Stimulated activated CD4-positive, alpha-beta T cell treated with anti-CD3 and anti-CD28 coated beads, Interleukin-12 subunit alpha, Interleukin-12 subunit beta, amount 100 ng/mL, for 48 hours (primary cell): ENCODE measurements at regions not wholly inside any gene's neighbourhood (a gene's known extent, or its start where the extent isn't known, plus 50 kb on each side); places are given as distances from the start of the nearest gene placed in this dataset.

Experiments used
- DNase-seq, 3 donors: peaks; one replicate each; pipeline ENCODE4 v3.0.0-alpha.2; 2020; ENCODE audit warnings: low read depth in 2 of 3, low spot score in 1 of 3

GRCh38 chr15:61415617-61416120 is 186.6 kb upstream of the RORA start:
- DNase-seq = no peak

GRCh38 chr15:61411902-61412510 is 182.9 kb upstream of the RORA start:
- DNase-seq = no peak

- DNase-seq = no peak
These were observed 181.6 kb upstream of the RORA start for GRCh38 chr15:61410662-61411061.

GRCh38 chr15:61404567-61404966 is 175.5 kb upstream of the RORA start:
- no peak for DNase-seq

GRCh38 chr15:61403884-61404283 is 174.8 kb upstream of the RORA start:
- no peak for DNase-seq

GRCh38 chr15:61401903-61402698 is 173.0 kb upstream of the RORA start:
- DNase-seq = no peak

- DNase-seq = no peak
These were observed 169.2 kb upstream of the RORA start for GRCh38 chr15:61398310-61398709.

GRCh38 chr15:61396235-61396919 is 167.3 kb upstream of the RORA start:
- no peak for DNase-seq

GRCh38 chr15:61393949-61394348 is 164.8 kb upstream of the RORA start:
- DNase-seq = no peak

- DNase-seq = no peak
These were observed 164.4 kb upstream of the RORA start for GRCh38 chr15:61393524-61393923.

- DNase-seq = no peak
These were observed 161.0 kb upstream of the RORA start for GRCh38 chr15:61390138-61390537.

- no peak for DNase-seq
These were observed 160.4 kb upstream of the RORA start for GRCh38 chr15:61389334-61390028.

- DNase-seq = no peak
These were observed 158.6 kb upstream of the RORA start for GRCh38 chr15:61387675-61388074.

GRCh38 chr15:61383421-61383820 is 154.3 kb upstream of the RORA start:
- DNase-seq = no peak

- DNase-seq = no peak
These were observed 153.8 kb upstream of the RORA start for GRCh38 chr15:61382927-61383326.

GRCh38 chr15:61381501-61381900 is 152.4 kb upstream of the RORA start:
- no peak for DNase-seq

- no peak for DNase-seq
These were observed 151.2 kb upstream of the RORA start for GRCh38 chr15:61380270-61380669.

- no peak for DNase-seq
These were observed 149.9 kb upstream of the RORA start for GRCh38 chr15:61379005-61379404.

- no peak for DNase-seq
These were observed 147.9 kb upstream of the RORA start for GRCh38 chr15:61376961-61377360.

GRCh38 chr15:61376516-61376915 is 147.4 kb upstream of the RORA start:
- DNase-seq = no peak

GRCh38 chr15:61374848-61375247 is 145.7 kb upstream of the RORA start:
- no peak for DNase-seq
